Testis (tissue), 2 donors: ENCODE measurements at regions not wholly inside any gene's neighbourhood (a gene's known extent, or its start where the extent isn't known, plus 50 kb on each side); places are given as distances from the start of the nearest gene placed in this dataset.

ENCODE experiments used
- DNase-seq: peaks from one replicate; pipeline ENCODE4 v3.0.0-alpha.2; 2019
- H3K27ac ChIP-seq, 2 donors: fragments of 200-600 bp; sonication (generic); one replicate each; pipeline ENCODE4 v1.5.1; 2019
- H3K27me3 ChIP-seq: fragments of 200-600 bp; sonication (generic); one replicate; pipeline ENCODE4 v1.5.1; 2019
- H3K36me3 ChIP-seq: fragments of 200-600 bp; sonication (generic); one replicate; pipeline ENCODE4 v1.5.1; 2017; ENCODE audit warnings: low read depth; ENCODE audit errors: missing control alignments
- H3K4me1 ChIP-seq: fragments of 200-600 bp; sonication (generic); one replicate; pipeline ENCODE4 v1.5.1; 2019
- H3K4me3 ChIP-seq, 2 donors: fragments of 200-600 bp; sonication (generic); one replicate each; pipeline ENCODE4 v1.5.1; 2017 to 2019
- H3K9me3 ChIP-seq: fragments of 200-600 bp; sonication (generic); one replicate; pipeline ENCODE4 v1.5.1; 2017
- POLR2A ChIP-seq: fragments of 450-650 bp; IDR thresholded peaks from one replicate; pipeline ENCODE4 v1.6.1; 2017; ENCODE audit warnings: antibody characterized with exemption, mild to moderate bottlenecking, moderate library complexity
- WGBS, 2 donors: methylation state at CpG; one replicate each; pipeline ENCODE4 v1.1.5; 2018; 5-methylcytosine and 5-hydroxymethylcytosine counted together
- intact Hi-C: fragments of 100-400 bp; cut with DNase I; formaldehyde crosslinking; loops from one replicate; pipeline ENCODE4 v1.15.1; 2023; ENCODE audit warnings: low total_unique reads
- TF ChIP-seq, protein P1 (sequence below), 3 experiments: fragments of 450-650 bp in 2 of 3; fragments of 200-600 bp in 1 of 3; sonication (generic) in 1 of 3; IDR thresholded peaks; one replicate each; pipeline ENCODE4 v1.5.1; 2016 to 2019; ENCODE audit warnings: antibody characterized with exemption in 3 of 3, mild to moderate bottlenecking in 2 of 3, moderate library complexity in 1 of 3

DNA sequence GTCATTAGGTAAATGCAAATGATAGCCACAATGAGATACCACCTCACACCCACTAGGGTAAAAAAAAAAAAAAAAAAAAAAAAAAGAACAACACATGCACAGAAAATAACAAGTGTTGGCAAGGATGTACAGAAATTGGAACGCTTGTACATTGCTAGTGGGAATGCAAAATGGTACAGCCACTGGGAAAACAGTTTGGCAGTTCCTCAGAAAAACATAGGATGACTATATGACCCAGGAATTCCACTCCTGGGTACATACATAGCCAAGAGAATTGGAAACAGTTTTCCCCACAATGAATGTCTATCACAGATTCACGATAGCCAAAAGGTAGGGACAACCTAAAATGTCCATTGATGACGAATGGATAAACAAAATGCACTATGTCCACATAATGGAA is 161.3 kb upstream of the MAMLD1 start:
- no peaks in the 10 kb centered on the region for H3K4me1 ChIP-seq
- H3K36me3 ChIP-seq, result no peaks in the 10 kb centered on the region
- TF ChIP-seq, protein P1, sequence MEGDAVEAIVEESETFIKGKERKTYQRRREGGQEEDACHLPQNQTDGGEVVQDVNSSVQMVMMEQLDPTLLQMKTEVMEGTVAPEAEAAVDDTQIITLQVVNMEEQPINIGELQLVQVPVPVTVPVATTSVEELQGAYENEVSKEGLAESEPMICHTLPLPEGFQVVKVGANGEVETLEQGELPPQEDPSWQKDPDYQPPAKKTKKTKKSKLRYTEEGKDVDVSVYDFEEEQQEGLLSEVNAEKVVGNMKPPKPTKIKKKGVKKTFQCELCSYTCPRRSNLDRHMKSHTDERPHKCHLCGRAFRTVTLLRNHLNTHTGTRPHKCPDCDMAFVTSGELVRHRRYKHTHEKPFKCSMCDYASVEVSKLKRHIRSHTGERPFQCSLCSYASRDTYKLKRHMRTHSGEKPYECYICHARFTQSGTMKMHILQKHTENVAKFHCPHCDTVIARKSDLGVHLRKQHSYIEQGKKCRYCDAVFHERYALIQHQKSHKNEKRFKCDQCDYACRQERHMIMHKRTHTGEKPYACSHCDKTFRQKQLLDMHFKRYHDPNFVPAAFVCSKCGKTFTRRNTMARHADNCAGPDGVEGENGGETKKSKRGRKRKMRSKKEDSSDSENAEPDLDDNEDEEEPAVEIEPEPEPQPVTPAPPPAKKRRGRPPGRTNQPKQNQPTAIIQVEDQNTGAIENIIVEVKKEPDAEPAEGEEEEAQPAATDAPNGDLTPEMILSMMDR (IDR thresholded peaks at IDR 0.05), result no peak
- TF ChIP-seq POLR2A, result no peak
- intact Hi-C loops, result no loop called here
- H3K27me3 ChIP-seq, result no peaks in the 10 kb centered on the region
- no peak for DNase-seq
- no peaks in the 10 kb centered on the region for H3K9me3 ChIP-seq
- no peak overlapping the region for H3K4me3 ChIP-seq
- 83 to 96% methylated on average over 3 of the region's 3 CpGs for WGBS, 2 donors
- no peak overlapping the region for H3K27ac ChIP-seq

DNA sequence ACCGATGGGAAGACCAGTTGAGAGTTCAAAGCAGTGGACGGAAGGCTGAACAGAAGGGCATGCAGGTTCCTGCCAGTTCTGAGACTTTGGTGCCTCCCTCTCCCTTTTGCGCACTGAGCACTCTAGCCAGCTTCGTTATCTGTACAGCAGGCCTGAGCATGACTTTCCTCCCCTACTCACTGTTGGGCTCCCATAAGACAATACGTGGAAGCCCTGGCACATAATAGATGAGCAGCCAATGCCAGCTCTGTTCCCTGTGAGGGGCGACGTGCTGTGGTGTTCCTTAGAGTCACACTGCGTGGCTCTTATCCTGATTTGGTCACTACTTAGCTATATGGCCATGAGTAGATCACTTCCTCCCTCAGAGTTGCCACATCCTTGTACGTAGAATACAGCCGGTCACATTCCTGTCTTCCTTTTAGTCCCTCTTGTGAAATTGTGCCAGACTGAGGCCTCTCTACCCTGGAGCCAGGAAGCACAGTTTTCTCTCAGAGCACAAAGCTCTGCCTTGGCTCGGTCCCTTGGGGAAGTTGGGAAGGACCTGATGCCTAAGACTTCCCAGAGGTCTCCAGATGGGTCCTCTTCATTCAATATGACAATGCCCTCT is 160.4 kb upstream of the MAMLD1 start:
- 33 to 52% methylated on average over 2 to 11 of the region's 11 CpGs for WGBS, 2 donors
- H3K4me1 ChIP-seq, result no peaks in the 10 kb centered on the region
- no peaks in the 10 kb centered on the region for H3K9me3 ChIP-seq
- DNase-seq, result peak; percentile 27
- no peak overlapping the region for H3K4me3 ChIP-seq
- H3K27ac ChIP-seq, result peak overlapping the region in 1 of 2 donors; percentile 9
- H3K27me3 ChIP-seq, result no peaks in the 10 kb centered on the region
- no peaks in the 10 kb centered on the region for H3K36me3 ChIP-seq
- intact Hi-C loops, result no loop called here
- TF ChIP-seq, protein P1 (IDR thresholded peaks at IDR 0.05), result no peak
- TF ChIP-seq POLR2A, result no peak

DNA sequence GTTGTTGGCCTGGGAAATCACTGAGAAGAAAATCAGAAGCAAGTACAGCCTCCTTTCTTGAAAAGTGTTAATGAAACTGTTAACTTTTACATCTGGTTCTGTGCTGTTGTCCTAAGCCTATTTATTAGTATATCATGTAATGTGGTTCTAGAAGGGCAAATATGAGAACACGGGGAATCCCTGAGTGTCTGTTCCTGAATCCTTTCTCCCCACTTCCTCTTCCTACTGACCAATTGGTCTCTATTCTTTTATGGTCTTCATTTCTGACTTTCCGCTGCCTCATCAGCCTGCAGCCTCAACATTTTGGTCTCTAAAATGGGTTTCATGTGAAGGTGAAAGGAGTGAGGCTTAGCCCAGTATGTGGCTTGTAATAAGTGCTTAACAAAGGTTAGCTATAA is 159.9 kb upstream of the MAMLD1 start:
- DNase-seq, result no peak
- Histone ChIP-seq H3K4me3 (no peak overlapping the region), H3K27me3 (no peaks in the 10 kb centered on the region), H3K36me3 (no peaks in the 10 kb centered on the region), H3K4me1 (no peaks in the 10 kb centered on the region), H3K9me3 (no peaks in the 10 kb centered on the region), H3K27ac (peak overlapping the region in 1 of 2 donors; percentile 9)
- TF ChIP-seq, protein P1 (IDR thresholded peaks at IDR 0.05), result no peak
- no peak for TF ChIP-seq POLR2A
- 55 to 82% methylated on average over 2 of the region's 2 CpGs for WGBS, 2 donors
- intact Hi-C loops, result no loop called here

DNA sequence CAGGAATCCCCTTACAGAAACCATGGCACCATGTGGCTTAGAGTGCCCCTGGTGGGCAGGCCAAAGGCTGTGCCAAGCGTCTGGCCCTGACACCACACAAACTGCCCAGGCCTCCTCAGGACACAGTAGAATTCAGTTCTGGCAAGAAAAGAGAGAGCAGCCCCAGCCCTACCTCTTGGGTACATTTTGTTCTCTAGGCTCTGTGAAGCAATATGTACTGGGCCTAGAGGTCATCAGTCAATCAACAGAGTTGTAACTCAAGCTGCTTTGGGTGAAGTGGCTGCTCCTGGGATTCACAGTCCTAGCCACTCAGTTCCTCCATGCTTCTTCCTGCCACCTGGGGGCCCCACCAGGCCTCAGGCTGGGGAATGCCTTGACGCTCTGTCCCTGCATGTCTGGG is 158.1 kb upstream of the MAMLD1 start:
- Histone ChIP-seq H3K4me3 (no peak overlapping the region), H3K27ac (peak overlapping the region; percentile 31 to 41), H3K36me3 (no peaks in the 10 kb centered on the region), H3K4me1 (no peaks in the 10 kb centered on the region), H3K9me3 (no peaks in the 10 kb centered on the region), H3K27me3 (no peaks in the 10 kb centered on the region)
- 23 to 43% methylated on average over 1 to 2 of the region's 2 CpGs for WGBS, 2 donors
- intact Hi-C loops, result no loop called here
- TF ChIP-seq, protein P1 (IDR thresholded peaks at IDR 0.05), result no peak
- DNase-seq, result peak; percentile 38

DNA sequence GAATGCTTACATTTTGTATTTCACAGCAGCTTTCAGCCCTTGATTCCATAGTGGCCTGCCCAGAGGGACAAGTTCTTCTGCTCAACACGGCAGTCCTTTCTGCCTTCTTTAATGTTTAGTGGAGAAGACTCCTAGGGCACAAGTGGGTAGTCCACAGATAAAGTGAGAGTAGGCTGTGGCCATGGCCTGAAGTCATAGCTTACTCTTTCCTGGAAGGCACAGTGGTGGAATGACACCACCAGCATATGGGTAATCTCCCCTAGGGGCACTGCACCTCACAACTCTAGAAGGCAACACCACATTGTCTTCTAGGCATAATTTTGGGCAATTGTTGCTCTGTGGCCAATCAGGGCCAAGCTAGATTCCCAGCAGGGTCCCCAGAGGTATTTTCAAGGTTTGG is 155.4 kb upstream of the MAMLD1 start:
- WGBS, 2 donors, result 100% methylated on average over 1 of the region's 1 CpG; no CpG with 5 or more reads in 1 of the 2 donors
- Histone ChIP-seq H3K27ac (no peak overlapping the region), H3K4me3 (no peak overlapping the region), H3K36me3 (no peaks in the 10 kb centered on the region), H3K27me3 (no peaks in the 10 kb centered on the region), H3K9me3 (no peaks in the 10 kb centered on the region), H3K4me1 (no peaks in the 10 kb centered on the region)
- intact Hi-C loops, result no loop called here
- TF ChIP-seq, protein P1 (IDR thresholded peaks at IDR 0.05), result no peak
- no peak for DNase-seq
